GM06990 (cell line): ENCODE measurements at regions not wholly inside any gene's neighbourhood (a gene's known extent, or its start where the extent isn't known, plus 50 kb on each side); places are given as distances from the start of the nearest gene placed in this dataset.

Experiments
- DNase-seq: peaks from one replicate; pipeline ENCODE4 v3.0.0-alpha.2; 2011; ENCODE audit not compliant: insufficient read length; ENCODE audit errors: extremely low read depth
- H3K27me3 ChIP-seq: replicated peaks from 2 replicates; pipeline ENCODE4 v1.6.0; 2011; ENCODE audit warnings: low read length; ENCODE audit not compliant: control insufficient read depth, insufficient read depth
- H3K36me3 ChIP-seq: 2 replicates; pipeline ENCODE4 v1.5.1; 2011; ENCODE audit warnings: low read length; ENCODE audit not compliant: control insufficient read depth, insufficient read depth
- H3K4me3 ChIP-seq: replicated peaks from 2 replicates; pipeline ENCODE4 v1.5.1; 2011; ENCODE audit warnings: low read depth, mild to moderate bottlenecking, control low read depth, low read length
- TF ChIP-seq, protein P1 (sequence below): IDR thresholded peaks from 2 replicates; pipeline ENCODE4 v1.5.1; 2011; ENCODE audit warnings: low read length, control low read depth, mild to moderate bottlenecking, inconsistent platforms; ENCODE audit not compliant: insufficient read depth, poor library complexity, severe bottlenecking

DNA sequence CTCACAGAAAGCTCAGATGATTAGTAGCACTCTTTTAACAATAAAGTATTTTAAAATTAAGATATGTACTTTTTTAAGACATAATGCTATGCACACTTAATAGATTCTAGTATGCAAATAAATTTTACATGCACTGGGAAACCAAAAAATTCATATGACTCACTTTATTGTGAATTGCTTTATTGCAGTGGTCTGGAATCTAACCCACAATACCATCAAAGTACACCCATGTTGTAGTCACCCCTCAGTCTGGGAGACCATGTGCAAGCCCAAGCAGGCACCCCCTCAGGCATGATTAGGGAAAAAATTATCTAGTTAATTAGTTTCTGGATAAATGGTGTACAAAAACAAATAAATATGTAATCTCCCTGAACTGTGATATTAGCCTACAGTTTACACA, 649.0 kb upstream of the HS6ST1 start:
- Histone ChIP-seq H3K4me3 (no peak overlapping the region), H3K36me3 (no peaks in the 10 kb centered on the region), H3K27me3 (no peaks in the 10 kb centered on the region)
- TF ChIP-seq, protein P1, sequence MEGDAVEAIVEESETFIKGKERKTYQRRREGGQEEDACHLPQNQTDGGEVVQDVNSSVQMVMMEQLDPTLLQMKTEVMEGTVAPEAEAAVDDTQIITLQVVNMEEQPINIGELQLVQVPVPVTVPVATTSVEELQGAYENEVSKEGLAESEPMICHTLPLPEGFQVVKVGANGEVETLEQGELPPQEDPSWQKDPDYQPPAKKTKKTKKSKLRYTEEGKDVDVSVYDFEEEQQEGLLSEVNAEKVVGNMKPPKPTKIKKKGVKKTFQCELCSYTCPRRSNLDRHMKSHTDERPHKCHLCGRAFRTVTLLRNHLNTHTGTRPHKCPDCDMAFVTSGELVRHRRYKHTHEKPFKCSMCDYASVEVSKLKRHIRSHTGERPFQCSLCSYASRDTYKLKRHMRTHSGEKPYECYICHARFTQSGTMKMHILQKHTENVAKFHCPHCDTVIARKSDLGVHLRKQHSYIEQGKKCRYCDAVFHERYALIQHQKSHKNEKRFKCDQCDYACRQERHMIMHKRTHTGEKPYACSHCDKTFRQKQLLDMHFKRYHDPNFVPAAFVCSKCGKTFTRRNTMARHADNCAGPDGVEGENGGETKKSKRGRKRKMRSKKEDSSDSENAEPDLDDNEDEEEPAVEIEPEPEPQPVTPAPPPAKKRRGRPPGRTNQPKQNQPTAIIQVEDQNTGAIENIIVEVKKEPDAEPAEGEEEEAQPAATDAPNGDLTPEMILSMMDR, result no peak
- no peak for DNase-seq

DNA sequence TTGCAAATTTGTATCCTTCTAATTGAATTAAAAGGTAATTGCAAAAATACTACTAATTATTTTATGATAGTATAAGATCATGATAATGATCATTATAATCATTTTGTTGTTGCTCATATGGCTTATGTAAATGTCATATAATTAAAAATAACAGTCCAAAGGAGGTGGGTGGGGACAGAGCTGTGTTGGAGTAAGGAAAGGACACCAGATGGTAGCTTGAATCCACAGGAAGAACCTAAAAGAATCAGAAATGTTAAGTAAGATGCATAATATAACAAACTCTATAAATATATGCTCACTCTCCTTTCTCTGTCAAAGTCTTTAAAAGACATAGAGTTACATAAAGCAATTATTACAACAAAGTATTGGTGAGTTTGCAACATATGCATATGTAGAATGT, 650.7 kb upstream of the HS6ST1 start:
- no peaks in the 10 kb centered on the region for H3K36me3 ChIP-seq
- no peak for DNase-seq
- H3K27me3 ChIP-seq, result no peaks in the 10 kb centered on the region
- TF ChIP-seq, protein P1, result no peak
- H3K4me3 ChIP-seq, result no peak overlapping the region

DNA sequence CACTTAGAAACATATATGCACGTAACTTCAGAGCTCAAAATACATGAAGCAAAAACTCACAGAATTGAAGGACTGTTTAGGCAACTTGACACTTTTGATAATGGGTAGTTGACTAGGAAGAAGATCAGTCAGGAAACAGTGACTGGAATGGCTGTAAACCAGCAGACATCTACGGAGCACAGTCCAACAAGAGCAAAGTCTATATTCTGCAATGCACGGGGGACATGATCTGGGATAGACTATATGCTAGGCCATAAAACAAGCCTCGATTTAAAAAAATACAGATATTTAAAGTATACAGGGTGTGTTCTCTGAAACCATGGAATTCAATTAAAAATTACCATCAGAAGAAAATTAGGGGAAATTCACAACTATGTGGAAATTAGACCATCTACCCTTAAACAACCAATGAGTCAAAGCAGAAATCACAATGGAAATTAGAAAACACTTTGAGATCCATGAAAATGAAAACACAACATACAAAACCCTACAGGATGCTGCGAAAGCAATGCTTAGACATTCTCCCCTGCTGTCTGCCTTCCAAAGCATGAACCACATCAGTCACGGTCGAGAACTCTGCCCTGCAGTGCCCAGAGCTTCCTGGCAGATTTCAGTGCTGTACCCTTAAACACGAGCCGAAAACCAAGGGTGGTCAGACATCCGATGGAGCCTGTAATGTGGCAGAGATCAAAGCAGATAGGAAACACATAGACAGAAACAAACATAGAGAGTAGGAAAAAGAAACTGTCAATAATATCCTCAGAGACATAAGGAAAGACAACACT, 651.9 kb upstream of the HS6ST1 start:
- Histone ChIP-seq H3K36me3 (no peaks in the 10 kb centered on the region), H3K4me3 (no peak overlapping the region), H3K27me3 (no peaks in the 10 kb centered on the region)
- no peak for DNase-seq
- TF ChIP-seq, protein P1, result no peak

DNA sequence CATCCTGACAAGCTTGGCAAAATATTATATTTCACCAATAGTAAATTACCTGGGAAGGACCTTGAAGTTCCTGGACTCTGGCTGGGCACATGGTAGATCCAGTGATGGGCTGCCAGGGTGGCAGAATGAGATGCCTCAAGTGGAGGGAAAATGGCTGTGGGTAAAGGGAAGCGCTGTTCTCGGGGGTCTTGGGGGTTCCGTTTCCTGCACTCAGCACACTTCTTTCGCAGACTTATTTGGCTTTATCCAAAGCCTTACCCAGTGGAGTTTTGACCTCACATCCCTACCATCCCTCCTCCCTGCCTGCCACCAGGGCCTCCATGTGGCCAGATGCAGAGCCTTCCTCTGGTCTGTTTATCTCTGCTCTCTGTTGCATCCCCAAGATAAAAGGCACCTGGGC, 654.9 kb upstream of the HS6ST1 start:
- DNase-seq, result no peak
- H3K27me3 ChIP-seq, result no peaks in the 10 kb centered on the region
- H3K4me3 ChIP-seq, result no peak overlapping the region
- TF ChIP-seq, protein P1, result no peak
- H3K36me3 ChIP-seq, result no peaks in the 10 kb centered on the region

DNA sequence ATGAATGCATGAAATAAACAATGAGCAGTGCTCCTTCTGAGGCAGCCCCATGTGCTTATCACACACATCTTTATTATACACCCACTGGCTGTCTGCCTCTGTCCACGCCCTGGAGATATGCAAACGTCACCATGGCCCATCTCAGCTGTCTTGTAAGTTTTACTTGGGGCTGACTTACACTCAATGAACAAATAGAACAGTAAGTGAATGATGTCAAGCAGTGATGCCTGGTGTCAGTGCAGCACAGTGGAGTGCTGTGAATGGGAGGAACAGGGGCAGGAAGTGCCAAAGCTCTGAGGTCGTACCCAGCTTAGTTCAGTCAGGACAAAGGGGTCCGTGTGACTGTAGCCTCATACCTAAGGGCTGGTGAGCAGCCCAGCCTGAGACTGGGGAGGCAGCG, 659.5 kb upstream of the HS6ST1 start:
- no peaks in the 10 kb centered on the region; the same call in 1 of the 2 replicates for H3K27me3 ChIP-seq
- no peaks in the 10 kb centered on the region for H3K36me3 ChIP-seq
- TF ChIP-seq, protein P1, result no peak
- H3K4me3 ChIP-seq, result no peak overlapping the region
- no peak for DNase-seq
